Naive thymus-derived CD4-positive, alpha-beta T cell (primary cell): ENCODE measurements at regions not wholly inside any gene's neighbourhood (a gene's known extent, or its start where the extent isn't known, plus 50 kb on each side); places are given as distances from the start of the nearest gene placed in this dataset.

Source experiments
- ATAC-seq: fragments of 150-1000 bp; cut with Tn5 transposase; 2 replicates; pipeline ENCODE4 v1.10.0; 2021; ENCODE audit warnings: mild to moderate bottlenecking, moderate library complexity
- CTCF ChIA-PET: fragments of 350-600 bp; sonication (Branson Sonifier 250); formaldehyde crosslinking; loops from one replicate; lab custom pipeline; 2021; ENCODE audit warnings: antibody characterized with exemption; lab: Charles Lee
- POLR2A ChIA-PET: fragments of 350-600 bp; sonication (Branson Sonifier 250); formaldehyde crosslinking; loops from one replicate; lab custom pipeline; 2021; ENCODE audit warnings: antibody characterized with exemption, inconsistent platforms; lab: Charles Lee
- DNase-seq, 9 donors: peaks; one replicate each; pipeline versions ENCODE4 v3.0.0 to v3.0.0-alpha.2; 2020 to 2022; ENCODE audit warnings: mixed read lengths in 1 of 9
- H3K27ac ChIP-seq: one replicate; pipeline ENCODE4 v1.7.0; 2013; ENCODE audit warnings: mild to moderate bottlenecking, low read depth, low read length, moderate library complexity
- H3K27me3 ChIP-seq, 2 donors: one replicate each; pipeline ENCODE4 v1.7.0; 2013; ENCODE audit warnings: low read length in 2 of 2, mild to moderate bottlenecking in 2 of 2, moderate library complexity in 2 of 2; ENCODE audit not compliant: control insufficient read depth in 2 of 2, insufficient read depth in 2 of 2
- H3K36me3 ChIP-seq, 3 experiments: 1 replicate in 2 of 3; 2 replicates in 1 of 3; pipeline ENCODE4 v1.7.0; 2013; ENCODE audit warnings: low read length in 3 of 3, mild to moderate bottlenecking in 3 of 3, moderate library complexity in 1 of 3; ENCODE audit not compliant: insufficient read depth in 3 of 3, control insufficient read depth in 2 of 3
- H3K4me1 ChIP-seq, 2 donors: one replicate each; pipeline ENCODE4 v1.7.0; 2013; ENCODE audit warnings: low read length in 2 of 2, mild to moderate bottlenecking in 2 of 2, moderate library complexity in 1 of 2; ENCODE audit not compliant: control insufficient read depth in 2 of 2, insufficient read depth in 2 of 2
- H3K4me3 ChIP-seq: 2 replicates; pipeline ENCODE4 v1.7.0; 2013; ENCODE audit warnings: mild to moderate bottlenecking, low read length
- H3K9me3 ChIP-seq, 3 experiments: 1 replicate in 2 of 3; 2 replicates in 1 of 3; pipeline ENCODE4 v1.7.0; 2013; ENCODE audit warnings: low read length in 3 of 3; ENCODE audit not compliant: control insufficient read depth in 2 of 3
- H3K27ac Mint-ChIP-seq, 9 donors: one replicate each; pipeline ENCODE4 v1.8.0; 2020 to 2022; ENCODE audit warnings: mixed read lengths in 9 of 9, mild to moderate bottlenecking in 8 of 9, moderate library complexity in 5 of 9, inconsistent platforms in 2 of 9
- H3K27me3 Mint-ChIP-seq, 5 donors: one replicate each; pipeline ENCODE4 v1.8.0; 2021 to 2022; ENCODE audit warnings: mixed read lengths in 5 of 5, mild to moderate bottlenecking in 1 of 5
- H3K36me3 Mint-ChIP-seq, 5 donors: one replicate each; pipeline ENCODE4 v1.8.0; 2020 to 2022; ENCODE audit warnings: mixed read lengths in 5 of 5, mild to moderate bottlenecking in 3 of 5, inconsistent platforms in 1 of 5
- H3K4me1 Mint-ChIP-seq, 7 donors: one replicate each; pipeline ENCODE4 v1.8.0; 2020 to 2022; ENCODE audit warnings: mixed read lengths in 7 of 7, mild to moderate bottlenecking in 3 of 7, inconsistent platforms in 1 of 7
- H3K4me3 Mint-ChIP-seq, 10 donors: one replicate each; pipeline ENCODE4 v1.8.0; 2020 to 2022; ENCODE audit warnings: mild to moderate bottlenecking in 10 of 10, mixed read lengths in 10 of 10, moderate library complexity in 6 of 10, inconsistent platforms in 2 of 10
- H3K9me3 Mint-ChIP-seq, 11 donors: one replicate each; pipeline ENCODE4 v1.8.0; 2020 to 2022; ENCODE audit warnings: mixed read lengths in 11 of 11, mild to moderate bottlenecking in 4 of 11, inconsistent platforms in 1 of 11, moderate library complexity in 1 of 11
- intact Hi-C, 2 donors: fragments of 100-400 bp; cut with micrococcal nuclease; formaldehyde crosslinking; loops; one replicate each; pipeline ENCODE4 v1.15.1; 2023

DNA sequence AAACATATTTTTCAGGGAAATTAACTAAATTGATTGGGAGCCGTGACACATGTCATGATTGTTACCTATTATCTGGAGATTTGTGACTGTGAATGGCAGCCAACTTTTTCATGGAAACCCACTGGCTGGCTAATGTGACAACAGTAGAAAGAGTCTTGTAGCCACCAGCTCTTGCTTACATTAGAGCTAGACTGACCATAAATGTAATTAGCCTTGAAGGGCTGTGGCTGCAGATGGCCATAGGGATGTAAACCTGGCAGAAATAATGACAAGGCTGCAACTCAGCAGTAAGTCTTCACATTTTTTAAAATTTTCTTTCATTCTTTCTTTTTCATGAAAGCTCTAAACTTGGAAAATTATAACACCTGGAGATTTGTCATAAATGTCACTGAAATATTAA is 168.2 kb upstream of the ROBO2 start:
- no peak overlapping the region for H3K4me3 ChIP-seq
- CTCF ChIA-PET, result no interaction called here
- ATAC-seq, result no peak

DNA sequence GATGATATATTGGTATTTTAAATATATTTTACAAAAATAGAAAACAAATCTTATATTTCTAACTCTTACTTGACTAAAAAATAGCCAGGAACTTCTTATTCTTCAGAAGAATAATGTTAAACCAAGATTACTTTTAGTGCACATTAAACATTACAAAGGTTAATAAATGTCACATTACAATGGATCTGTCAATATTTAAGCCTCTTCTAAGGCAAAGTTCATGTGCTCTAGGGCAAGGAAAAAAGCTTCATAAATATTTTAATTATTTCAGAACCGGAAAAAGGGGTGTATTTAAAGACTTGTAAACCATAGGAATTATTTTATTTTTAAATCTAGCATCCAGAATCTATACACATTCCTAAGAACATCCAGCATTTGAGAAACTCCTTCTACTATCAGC is 166.9 kb upstream of the ROBO2 start:
- H3K9me3 ChIP-seq, result no peaks in the 10 kb centered on the region
- H3K4me3 ChIP-seq, result no peak overlapping the region
- ATAC-seq, result no peak
- H3K27ac ChIP-seq, result no peak overlapping the region
- Mint-ChIP-seq H3K27ac (no peak overlapping the region), H3K4me1 (no peaks in the 10 kb centered on the region), H3K27me3 (no peaks in the 10 kb centered on the region), H3K9me3 (peaks cover 0 to 13% (median 2%) of the 10 kb centered on the region in 11 donors), H3K4me3 (no peak overlapping the region), H3K36me3 (no peaks in the 10 kb centered on the region)
- intact Hi-C loops, result no loop called here
- H3K4me1 ChIP-seq, result no peaks in the 10 kb centered on the region
- ChIA-PET POLR2A (no interaction called here), CTCF (no interaction called here)
- no peaks in the 10 kb centered on the region for H3K36me3 ChIP-seq
- DNase-seq, result no peak
- H3K27me3 ChIP-seq, result no peaks in the 10 kb centered on the region

More for the DNA sequence above, 168.2 kb upstream of the ROBO2 start:
- Histone ChIP-seq H3K4me1 (no peaks in the 10 kb centered on the region), H3K27ac (no peak overlapping the region), H3K36me3 (no peaks in the 10 kb centered on the region), H3K9me3 (no peaks in the 10 kb centered on the region), H3K27me3 (no peaks in the 10 kb centered on the region)
- Mint-ChIP-seq H3K4me3 (no peak overlapping the region), H3K36me3 (no peaks in the 10 kb centered on the region), H3K27ac (no peak overlapping the region), H3K9me3 (peaks cover 0 to 16% (median 2%) of the 10 kb centered on the region in 11 donors), H3K27me3 (no peaks in the 10 kb centered on the region), H3K4me1 (no peaks in the 10 kb centered on the region)
- POLR2A ChIA-PET, result no interaction called here
- intact Hi-C loops, result no loop called here
- DNase-seq, result no peak

DNA sequence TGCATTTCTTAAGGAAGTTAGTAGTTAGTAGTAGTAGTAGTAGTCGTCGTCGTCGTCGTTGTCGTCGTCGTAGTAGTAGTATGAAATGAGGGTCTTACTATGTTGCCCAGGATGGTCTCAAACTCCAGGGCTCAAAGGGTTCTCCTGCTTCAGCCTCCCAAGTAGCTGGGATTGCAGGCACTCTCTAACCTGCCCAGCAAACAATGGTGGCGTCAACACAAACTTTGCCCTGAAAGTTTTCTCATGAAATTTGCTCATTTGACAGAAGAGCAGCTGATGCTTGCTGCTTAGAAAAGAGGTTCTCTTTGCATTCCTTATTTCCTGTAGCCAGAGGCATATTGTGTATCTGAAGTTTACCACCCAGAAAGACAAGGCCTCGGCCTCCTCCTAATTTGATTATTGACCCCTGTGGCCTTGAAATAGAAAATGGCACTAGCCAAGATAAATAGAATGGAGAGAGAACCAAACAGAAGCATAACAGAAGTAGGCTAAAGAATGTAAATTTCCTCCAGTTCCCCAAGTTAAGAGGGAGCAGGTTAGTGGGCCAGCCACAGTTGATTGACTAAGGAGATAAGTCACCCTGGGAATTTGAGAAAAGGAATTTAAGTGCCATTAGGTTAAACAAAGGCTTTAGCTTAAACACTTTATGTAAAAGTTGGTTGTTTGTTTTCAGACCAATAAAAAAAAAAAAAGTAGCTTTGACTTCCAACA is 166.2 kb upstream of the ROBO2 start:
- H3K4me1 Mint-ChIP-seq, result no peaks in the 10 kb centered on the region
- H3K9me3 Mint-ChIP-seq, result peaks cover 0 to 12% (median 2%) of the 10 kb centered on the region in 11 donors
- ChIA-PET CTCF (interaction anchor here (0.7 kb wide), 1 partner anchor 159 kb away, joined by 3 read pairs; no protein-coding TSS in a partner anchor), POLR2A (no interaction called here)
- no peaks in the 10 kb centered on the region for H3K36me3 Mint-ChIP-seq
- no peaks in the 10 kb centered on the region for H3K9me3 ChIP-seq
- H3K27ac ChIP-seq, result no peak overlapping the region
- H3K27ac Mint-ChIP-seq, result no peak overlapping the region
- no peaks in the 10 kb centered on the region for H3K4me1 ChIP-seq
- no peaks in the 10 kb centered on the region for H3K27me3 ChIP-seq
- no peak for DNase-seq
- H3K36me3 ChIP-seq, result no peaks in the 10 kb centered on the region
- intact Hi-C loops, result no loop called here
- H3K27me3 Mint-ChIP-seq, result no peaks in the 10 kb centered on the region
- ATAC-seq, result no peak
- H3K4me3 ChIP-seq, result no peak overlapping the region
- H3K4me3 Mint-ChIP-seq, result no peak overlapping the region

DNA sequence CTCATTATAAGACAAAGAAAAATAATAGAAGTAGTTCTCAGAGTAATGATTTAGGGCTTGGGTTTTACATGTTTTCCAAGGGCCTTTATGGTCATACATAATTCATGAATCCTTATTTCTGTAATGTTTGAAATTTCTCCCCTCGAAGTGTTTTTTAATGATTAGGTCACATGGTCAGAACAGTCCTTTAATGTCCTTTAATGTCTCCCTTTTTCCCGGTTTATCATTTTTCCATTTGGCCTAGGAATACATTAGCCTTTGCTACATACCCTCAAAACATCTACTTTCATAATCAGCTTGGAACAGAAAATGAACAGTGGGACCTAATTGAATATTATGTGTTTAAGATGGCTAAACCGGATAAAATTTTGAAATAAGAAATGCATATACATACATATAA is 159.9 kb upstream of the ROBO2 start:
- no peaks in the 10 kb centered on the region for H3K4me1 Mint-ChIP-seq
- H3K36me3 ChIP-seq, result no peaks in the 10 kb centered on the region
- no peak for ATAC-seq
- no peaks in the 10 kb centered on the region for H3K36me3 Mint-ChIP-seq
- ChIA-PET CTCF (no interaction called here), POLR2A (no interaction called here)
- H3K27me3 ChIP-seq, result no peaks in the 10 kb centered on the region
- H3K4me1 ChIP-seq, result no peaks in the 10 kb centered on the region
- no peaks in the 10 kb centered on the region for H3K9me3 ChIP-seq
- no peak for DNase-seq
- intact Hi-C loops, result no loop called here
- no peak overlapping the region for H3K4me3 Mint-ChIP-seq
- H3K27me3 Mint-ChIP-seq, result no peaks in the 10 kb centered on the region
- H3K27ac ChIP-seq, result no peak overlapping the region
- H3K9me3 Mint-ChIP-seq, result peaks cover 0 to 12% (median 3%) of the 10 kb centered on the region in 11 donors
- H3K4me3 ChIP-seq, result no peak overlapping the region
- no peak overlapping the region for H3K27ac Mint-ChIP-seq

DNA sequence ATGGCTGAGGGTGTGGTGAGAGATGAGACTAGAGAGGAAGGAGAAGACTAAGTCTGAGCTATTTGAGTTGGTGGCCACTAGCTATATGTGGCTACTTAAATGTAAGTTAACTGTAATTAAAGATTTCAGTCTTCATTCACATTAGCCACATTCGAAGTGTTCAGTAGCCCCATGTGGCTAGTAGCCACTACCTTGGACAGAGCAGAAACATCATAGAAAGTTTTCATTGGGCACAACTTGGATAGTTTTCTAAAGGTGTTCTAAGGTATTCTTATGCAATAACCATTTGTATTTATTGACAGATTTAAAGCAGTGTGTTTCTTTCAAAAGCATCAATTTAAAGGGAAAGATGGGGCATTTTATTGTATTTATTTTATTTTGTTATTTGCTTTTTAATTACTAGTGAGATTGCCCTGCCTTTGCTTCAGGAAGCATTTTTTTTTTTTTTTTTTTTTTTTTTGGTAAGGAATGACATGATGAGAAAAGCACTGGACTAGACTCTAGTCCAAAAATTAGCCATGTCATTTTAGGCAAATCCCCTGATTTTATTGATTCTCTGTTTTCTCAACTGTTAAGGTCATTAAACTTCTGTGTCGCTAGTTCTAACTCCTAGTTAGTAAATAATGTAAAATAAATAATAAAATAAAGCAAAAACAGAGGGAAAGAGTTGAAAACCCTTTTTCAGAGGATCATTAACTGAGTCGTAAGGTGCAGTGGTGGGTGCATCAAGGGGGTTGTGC is 153.0 kb upstream of the ROBO2 start:
- POLR2A ChIA-PET, result no interaction called here
- Histone ChIP-seq H3K36me3 (no peaks in the 10 kb centered on the region), H3K27ac (no peak overlapping the region), H3K4me1 (no peaks in the 10 kb centered on the region), H3K9me3 (no peaks in the 10 kb centered on the region), H3K27me3 (no peaks in the 10 kb centered on the region), H3K4me3 (no peak overlapping the region)
- no peak for ATAC-seq
- H3K36me3 Mint-ChIP-seq, result no peaks in the 10 kb centered on the region
- H3K27ac Mint-ChIP-seq, result no peak overlapping the region
- H3K4me3 Mint-ChIP-seq, result no peak overlapping the region
- intact Hi-C loops, result no loop called here
- DNase-seq, result no peak
- CTCF ChIA-PET, result no interaction called here
- no peaks in the 10 kb centered on the region for H3K4me1 Mint-ChIP-seq
- peaks cover 0 to 6% (median 1%) of the 10 kb centered on the region in 11 donors for H3K9me3 Mint-ChIP-seq
- H3K27me3 Mint-ChIP-seq, result no peaks in the 10 kb centered on the region

DNA sequence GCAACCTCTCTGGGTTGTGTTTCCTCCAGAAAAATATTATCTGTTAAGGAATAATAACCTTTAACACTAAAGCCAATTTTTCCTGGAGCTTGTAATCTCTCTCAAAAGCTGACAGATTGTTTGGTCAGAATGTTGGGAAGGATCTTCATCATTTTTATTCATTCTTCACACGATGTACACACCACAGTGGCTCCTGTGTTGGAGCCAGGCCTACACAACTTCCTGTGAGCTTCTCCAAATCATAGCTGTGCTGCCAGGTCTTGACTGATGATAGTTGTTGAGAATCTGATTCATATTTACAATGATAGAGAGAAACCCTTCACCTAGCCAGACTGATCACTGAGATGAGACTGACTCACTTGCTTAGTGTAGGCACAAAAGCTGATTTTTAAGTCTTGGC is 151.0 kb upstream of the ROBO2 start:
- Histone ChIP-seq H3K4me3 (no peak overlapping the region), H3K27me3 (no peaks in the 10 kb centered on the region), H3K36me3 (no peaks in the 10 kb centered on the region), H3K27ac (no peak overlapping the region), H3K9me3 (no peaks in the 10 kb centered on the region), H3K4me1 (no peaks in the 10 kb centered on the region)
- Mint-ChIP-seq H3K27me3 (no peaks in the 10 kb centered on the region), H3K4me3 (no peak overlapping the region), H3K9me3 (peaks cover 0 to 3% (median 1%) of the 10 kb centered on the region in 11 donors), H3K27ac (no peak overlapping the region), H3K36me3 (no peaks in the 10 kb centered on the region), H3K4me1 (no peaks in the 10 kb centered on the region)
- ChIA-PET POLR2A (no interaction called here), CTCF (no interaction called here)
- DNase-seq, result no peak
- intact Hi-C loops, result no loop called here
- ATAC-seq, result no peak

DNA sequence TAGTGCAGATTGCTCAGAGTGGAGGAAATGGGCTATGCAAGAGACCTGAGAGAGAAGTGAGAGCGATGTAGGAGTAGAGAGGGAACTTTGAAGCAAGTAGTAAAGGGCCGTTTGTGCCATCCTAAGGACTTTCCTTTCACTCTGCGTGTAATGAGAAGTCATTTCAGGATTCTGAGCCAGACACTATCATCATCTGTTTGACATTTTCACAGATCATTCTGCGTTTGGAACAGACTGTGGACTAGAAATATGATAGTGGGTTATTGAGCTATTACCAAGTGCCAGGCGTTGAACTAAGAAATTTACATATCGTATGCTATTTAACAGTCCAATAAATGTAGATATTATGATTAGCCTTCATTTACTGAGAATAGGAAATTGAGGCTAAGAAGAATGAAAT is 150.0 kb upstream of the ROBO2 start:
- Mint-ChIP-seq H3K27ac (no peak overlapping the region), H3K4me1 (no peaks in the 10 kb centered on the region), H3K36me3 (no peaks in the 10 kb centered on the region), H3K27me3 (no peaks in the 10 kb centered on the region), H3K4me3 (no peak overlapping the region), H3K9me3 (peaks cover 0 to 5% (median 0%) of the 10 kb centered on the region in 11 donors)
- POLR2A ChIA-PET, result no interaction called here
- H3K9me3 ChIP-seq, result no peaks in the 10 kb centered on the region
- no peak overlapping the region for H3K4me3 ChIP-seq
- no peaks in the 10 kb centered on the region for H3K4me1 ChIP-seq
- intact Hi-C loops, result no loop called here
- CTCF ChIA-PET, result no interaction called here
- no peaks in the 10 kb centered on the region for H3K36me3 ChIP-seq
- H3K27ac ChIP-seq, result no peak overlapping the region
- ATAC-seq, result no peak
- no peak for DNase-seq
- no peaks in the 10 kb centered on the region for H3K27me3 ChIP-seq
